GM10266 (cell line): ENCODE measurements at regions not wholly inside any gene's neighbourhood (a gene's known extent, or its start where the extent isn't known, plus 50 kb on each side); places are given as distances from the start of the nearest gene placed in this dataset.

Source experiments
- DNase-seq: peaks from one replicate; pipeline ENCODE4 v3.0.0; 2012; ENCODE audit errors: extremely low spot score
- CTCF ChIP-seq: IDR thresholded peaks from 2 replicates; pipeline ENCODE4 v1.5.1; 2012; ENCODE audit warnings: mild to moderate bottlenecking, low read depth; ENCODE audit not compliant: control insufficient read depth, insufficient read depth; ENCODE audit errors: missing control alignments

GRCh38 chr5:160500786-160501779 is 79.4 kb downstream of the PTTG1 start:
- TF ChIP-seq CTCF = no peak
- DNase-seq = no peak

- no peak for TF ChIP-seq CTCF
- DNase-seq = no peak
Observed at GRCh38 chr5:160504906-160505305, 83.3 kb downstream of the PTTG1 start.

- TF ChIP-seq CTCF = no peak
- peak; percentile 44 for DNase-seq
Observed at GRCh38 chr5:160506006-160507004, 84.7 kb downstream of the PTTG1 start.

- TF ChIP-seq CTCF = no peak
- no peak for DNase-seq
Observed at GRCh38 chr5:160507221-160507721, 85.6 kb downstream of the PTTG1 start.

- peak; percentile 64 for DNase-seq
- peak; percentile 85 for TF ChIP-seq CTCF
Observed at GRCh38 chr5:160508780-160509361, 87.2 kb downstream of the PTTG1 start.

- no peak for TF ChIP-seq CTCF
- no peak for DNase-seq
Observed at GRCh38 chr5:160511280-160511929, 89.8 kb downstream of the PTTG1 start.
